ENCODE measurements at regions not wholly inside any gene's neighbourhood (a gene's known extent, or its start where the extent isn't known, plus 50 kb on each side); places are given as distances from the start of the nearest gene placed in this dataset.
A peak's percentile ranks its signal among the peaks of the same experiment; 100 is the strongest.

- DNase-seq: no peak
Observed at GRCh38 chr5:61802456-61802855, 470.4 kb downstream of the ZSWIM6 start.

GRCh38 chr5:61805101-61805500 lies 473.0 kb downstream of the ZSWIM6 start:
- DNase-seq: peak; percentile 37

GRCh38 chr5:61806491-61807020 lies 474.5 kb downstream of the ZSWIM6 start:
- no peak for DNase-seq

- no peak for DNase-seq
Observed at GRCh38 chr5:61808091-61808490, 476.0 kb downstream of the ZSWIM6 start.

- no peak for DNase-seq
Observed at GRCh38 chr5:61808909-61809308, 476.9 kb downstream of the ZSWIM6 start.

- DNase-seq: no peak
Observed at GRCh38 chr5:61809651-61810050, 477.6 kb downstream of the ZSWIM6 start.

GRCh38 chr5:61811052-61811451 lies 479.0 kb downstream of the ZSWIM6 start:
- DNase-seq: no peak

- DNase-seq: no peak
Observed at GRCh38 chr5:61813361-61813760, 481.3 kb downstream of the ZSWIM6 start.

GRCh38 chr5:61815339-61815738 lies 483.3 kb downstream of the ZSWIM6 start:
- no peak for DNase-seq

GRCh38 chr5:61816146-61816545 lies 484.1 kb downstream of the ZSWIM6 start:
- no peak for DNase-seq

GRCh38 chr5:61816585-61817450 lies 484.8 kb downstream of the ZSWIM6 start:
- no peak for DNase-seq

GRCh38 chr5:61817472-61818326 lies 485.6 kb downstream of the ZSWIM6 start:
- DNase-seq: peak; percentile 52

- no peak for DNase-seq
Observed at GRCh38 chr5:61820836-61821235, 485.2 kb upstream of the KIF2A start.

GRCh38 chr5:61821561-61821960 lies 484.4 kb upstream of the KIF2A start:
- DNase-seq: no peak

GRCh38 chr5:61822584-61822983 lies 483.4 kb upstream of the KIF2A start:
- no peak for DNase-seq

- DNase-seq: no peak
Observed at GRCh38 chr5:61823065-61823464, 482.9 kb upstream of the KIF2A start.

- no peak for DNase-seq
Observed at GRCh38 chr5:61823781-61824180, 482.2 kb upstream of the KIF2A start.

GRCh38 chr5:61824396-61824795 lies 481.6 kb upstream of the KIF2A start:
- DNase-seq: no peak

- peak; percentile 77 for DNase-seq
Observed at GRCh38 chr5:61827445-61827975, 478.5 kb upstream of the KIF2A start.

- DNase-seq: no peak
Observed at GRCh38 chr5:61828856-61829255, 477.1 kb upstream of the KIF2A start.

GRCh38 chr5:61831736-61832135 lies 474.3 kb upstream of the KIF2A start:
- no peak for DNase-seq

GRCh38 chr5:61837788-61838187 lies 468.2 kb upstream of the KIF2A start:
- DNase-seq: no peak

- DNase-seq: no peak
Observed at GRCh38 chr5:61840361-61840760, 465.6 kb upstream of the KIF2A start.

All from NCI-H226 (cell line).